ENCODE measurements at regions not wholly inside any gene's neighbourhood (a gene's known extent, or its start where the extent isn't known, plus 50 kb on each side); places are given as distances from the start of the nearest gene placed in this dataset.

DNA sequence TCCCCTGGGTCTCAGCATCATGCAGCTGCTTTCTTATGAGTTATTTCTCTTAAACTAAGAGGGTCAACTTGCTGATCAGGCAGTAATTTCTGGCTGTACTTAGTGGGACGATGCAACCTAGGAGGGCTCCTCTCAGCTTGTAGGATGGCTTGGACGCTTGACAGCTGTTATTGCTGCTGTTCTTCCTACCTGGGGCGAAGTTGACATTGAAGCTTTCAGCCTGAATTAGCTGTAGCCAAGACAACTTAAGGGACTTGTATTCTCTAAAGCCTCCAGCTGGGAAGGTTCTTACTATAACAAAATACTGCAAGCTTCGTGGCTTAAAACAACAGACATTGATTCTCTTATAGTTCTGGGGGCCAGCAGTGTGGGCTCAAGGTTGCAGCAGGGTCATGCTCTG, 224.9 kb downstream of the ACTR3B start:
- DNase-seq (ENCODE audit: low read depth, low spot score): no peak
- TF ChIP-seq, protein P1, sequence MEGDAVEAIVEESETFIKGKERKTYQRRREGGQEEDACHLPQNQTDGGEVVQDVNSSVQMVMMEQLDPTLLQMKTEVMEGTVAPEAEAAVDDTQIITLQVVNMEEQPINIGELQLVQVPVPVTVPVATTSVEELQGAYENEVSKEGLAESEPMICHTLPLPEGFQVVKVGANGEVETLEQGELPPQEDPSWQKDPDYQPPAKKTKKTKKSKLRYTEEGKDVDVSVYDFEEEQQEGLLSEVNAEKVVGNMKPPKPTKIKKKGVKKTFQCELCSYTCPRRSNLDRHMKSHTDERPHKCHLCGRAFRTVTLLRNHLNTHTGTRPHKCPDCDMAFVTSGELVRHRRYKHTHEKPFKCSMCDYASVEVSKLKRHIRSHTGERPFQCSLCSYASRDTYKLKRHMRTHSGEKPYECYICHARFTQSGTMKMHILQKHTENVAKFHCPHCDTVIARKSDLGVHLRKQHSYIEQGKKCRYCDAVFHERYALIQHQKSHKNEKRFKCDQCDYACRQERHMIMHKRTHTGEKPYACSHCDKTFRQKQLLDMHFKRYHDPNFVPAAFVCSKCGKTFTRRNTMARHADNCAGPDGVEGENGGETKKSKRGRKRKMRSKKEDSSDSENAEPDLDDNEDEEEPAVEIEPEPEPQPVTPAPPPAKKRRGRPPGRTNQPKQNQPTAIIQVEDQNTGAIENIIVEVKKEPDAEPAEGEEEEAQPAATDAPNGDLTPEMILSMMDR (IDR thresholded peaks at IDR 0.05; ENCODE audit: low read depth, low read length): no peak
- in situ Hi-C loops (cut with HindIII; ENCODE audit: low sequenced_read_pairs): no loop called here
- no peak overlapping the region for H3K4me3 ChIP-seq (ENCODE audit: low read depth, low read length)

DNA sequence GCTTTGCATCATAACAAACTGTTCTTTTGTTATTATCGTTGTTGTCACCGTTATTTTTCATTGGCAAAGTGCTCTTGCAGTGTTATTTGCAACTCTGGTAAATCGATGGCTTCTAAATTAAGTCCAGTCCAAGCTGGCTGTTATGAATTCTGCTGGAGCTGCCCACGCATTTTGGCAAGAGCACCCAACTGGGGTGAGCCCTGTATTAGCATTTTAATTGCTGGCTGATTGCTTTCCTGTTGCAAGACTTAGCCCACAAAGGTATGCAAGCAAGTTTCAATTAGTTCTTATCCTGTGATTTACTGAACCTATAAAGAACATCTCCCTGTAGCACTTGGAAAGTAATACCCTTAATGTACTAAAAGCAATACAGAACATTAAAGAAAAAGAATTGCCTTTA, 226.8 kb downstream of the ACTR3B start:
- DNase-seq (ENCODE audit: low read depth, low spot score): no peak
- TF ChIP-seq, protein P1 (IDR thresholded peaks at IDR 0.05; ENCODE audit: low read depth, low read length): no peak
- in situ Hi-C loops (cut with HindIII; ENCODE audit: low sequenced_read_pairs): no loop called here
- no peak overlapping the region for H3K4me3 ChIP-seq (ENCODE audit: low read depth, low read length)

DNA sequence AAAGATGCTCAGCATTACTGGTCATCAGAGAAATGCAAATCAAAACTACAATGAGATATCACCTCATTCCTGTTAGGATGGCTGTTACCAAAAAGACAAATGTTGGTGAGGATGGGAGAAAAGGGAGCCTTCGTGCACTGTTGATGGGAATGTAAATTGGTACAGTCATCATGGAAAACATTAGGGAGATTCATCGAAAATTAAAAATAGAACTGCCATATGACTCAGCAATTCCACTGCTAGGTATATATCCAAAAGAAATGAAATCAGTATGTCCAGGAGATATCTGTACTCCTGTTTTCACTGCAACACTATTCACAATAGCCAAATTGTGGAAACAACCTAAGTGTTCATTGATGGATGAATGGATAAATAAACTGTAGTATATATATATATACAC, 228.1 kb downstream of the ACTR3B start:
- TF ChIP-seq, protein P1 (IDR thresholded peaks at IDR 0.05; ENCODE audit: low read depth, low read length): no peak
- no peak for DNase-seq (ENCODE audit: low read depth, low spot score)
- in situ Hi-C loops (cut with HindIII; ENCODE audit: low sequenced_read_pairs): no loop called here
- H3K4me3 ChIP-seq (ENCODE audit: low read depth, low read length): no peak overlapping the region

DNA sequence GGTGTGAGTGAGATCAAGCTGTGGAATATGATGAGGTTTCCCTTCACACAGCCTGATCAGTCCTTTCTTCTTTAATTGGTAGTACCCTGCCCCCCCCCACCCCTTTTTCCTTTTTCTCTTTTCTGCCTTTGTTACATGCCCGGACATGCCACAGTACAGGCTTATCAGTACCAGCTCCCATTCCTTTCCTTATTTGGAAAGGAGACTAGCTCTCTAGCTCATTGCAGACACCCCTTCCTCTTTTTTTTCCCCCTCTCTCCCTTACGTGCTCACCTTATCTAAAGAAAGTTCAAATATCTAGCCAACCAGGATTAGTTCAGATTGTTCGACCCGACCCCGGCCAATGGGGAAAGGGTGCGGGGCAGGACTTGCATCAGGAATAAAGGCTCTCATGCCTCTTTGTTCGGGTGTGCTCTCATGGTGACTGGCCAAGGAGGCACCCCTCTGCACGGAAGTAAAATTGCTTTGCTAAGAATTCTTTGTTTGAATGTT, 230.4 kb downstream of the ACTR3B start:
- TF ChIP-seq, protein P1 (IDR thresholded peaks at IDR 0.05; ENCODE audit: low read depth, low read length): no peak
- no peak for DNase-seq (ENCODE audit: low read depth, low spot score)
- in situ Hi-C loops (cut with HindIII; ENCODE audit: low sequenced_read_pairs): no loop called here
- H3K4me3 ChIP-seq (ENCODE audit: low read depth, low read length): no peak overlapping the region

DNA sequence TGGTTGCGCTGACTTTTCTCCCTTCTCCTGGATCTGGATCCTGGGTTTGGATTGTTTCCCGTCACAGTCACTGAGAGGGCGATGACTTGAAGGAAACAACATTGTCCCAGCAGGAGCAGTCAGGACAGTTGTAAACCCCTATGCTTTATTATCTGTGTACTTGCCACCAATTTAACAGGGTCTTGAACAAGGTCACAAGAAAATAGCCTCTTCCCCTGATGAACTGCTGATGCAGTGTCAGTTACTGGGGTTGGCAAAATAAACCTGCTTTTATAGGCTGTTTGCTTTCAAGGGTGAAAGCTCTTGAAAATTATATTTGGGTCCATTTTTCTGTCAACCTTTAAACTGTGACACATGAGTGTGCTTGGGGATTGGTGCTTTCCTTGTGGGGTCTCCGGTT, 238.9 kb downstream of the ACTR3B start:
- TF ChIP-seq, protein P1 (IDR thresholded peaks at IDR 0.05; ENCODE audit: low read depth, low read length): no peak
- H3K4me3 ChIP-seq (ENCODE audit: low read depth, low read length): no peak overlapping the region
- no peak for DNase-seq (ENCODE audit: low read depth, low spot score)
- in situ Hi-C loops (cut with HindIII; ENCODE audit: low sequenced_read_pairs): no loop called here

DNA sequence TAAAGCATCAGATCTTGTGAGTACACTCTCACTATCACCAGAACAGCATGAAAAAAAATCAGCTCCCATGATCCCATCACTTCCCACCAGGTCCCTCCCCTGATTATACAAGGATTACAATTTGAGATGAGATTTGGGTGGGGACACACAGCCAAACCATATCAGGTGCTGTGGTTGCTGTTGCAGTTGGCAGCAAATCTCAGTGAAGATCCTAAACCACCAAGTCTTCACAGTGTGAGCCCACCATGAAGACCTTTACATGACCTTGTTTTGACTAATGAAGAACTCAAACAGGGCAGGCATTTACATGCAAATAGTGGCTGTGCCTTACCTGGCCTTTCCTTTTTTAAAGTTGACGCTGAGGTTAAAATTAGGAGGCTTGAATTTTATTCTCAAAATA, 242.6 kb downstream of the ACTR3B start:
- in situ Hi-C loops (cut with HindIII; ENCODE audit: low sequenced_read_pairs): no loop called here
- no peak for DNase-seq (ENCODE audit: low read depth, low spot score)
- H3K4me3 ChIP-seq (ENCODE audit: low read depth, low read length): no peak overlapping the region
- TF ChIP-seq, protein P1 (IDR thresholded peaks at IDR 0.05; ENCODE audit: low read depth, low read length): no peak

DNA sequence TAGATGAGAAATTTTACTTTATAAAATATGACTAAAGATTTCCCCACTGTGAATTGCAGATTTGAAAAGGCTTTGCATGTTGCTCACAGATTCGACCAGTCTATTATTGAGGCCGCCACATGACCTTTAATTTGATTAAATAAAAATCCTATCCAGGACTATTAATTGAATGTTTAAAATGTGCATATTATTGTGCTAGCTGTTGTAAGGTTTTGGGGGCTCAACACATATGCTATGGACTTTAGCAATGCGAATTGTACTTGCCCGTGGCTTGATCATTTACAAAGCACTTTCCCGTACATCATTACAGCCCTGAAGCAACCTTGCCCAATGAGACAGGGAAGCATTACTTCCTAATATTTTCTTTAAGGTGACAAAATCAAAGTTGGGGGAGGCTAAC, 243.0 kb downstream of the ACTR3B start:
- TF ChIP-seq, protein P1 (IDR thresholded peaks at IDR 0.05; ENCODE audit: low read depth, low read length): no peak
- no peak for DNase-seq (ENCODE audit: low read depth, low spot score)
- no peak overlapping the region for H3K4me3 ChIP-seq (ENCODE audit: low read depth, low read length)
- in situ Hi-C loops (cut with HindIII; ENCODE audit: low sequenced_read_pairs): no loop called here
